ENCODE measurements at regions not wholly inside any gene's neighbourhood (a gene's known extent, or its start where the extent isn't known, plus 50 kb on each side); places are given as distances from the start of the nearest gene placed in this dataset.

DNA sequence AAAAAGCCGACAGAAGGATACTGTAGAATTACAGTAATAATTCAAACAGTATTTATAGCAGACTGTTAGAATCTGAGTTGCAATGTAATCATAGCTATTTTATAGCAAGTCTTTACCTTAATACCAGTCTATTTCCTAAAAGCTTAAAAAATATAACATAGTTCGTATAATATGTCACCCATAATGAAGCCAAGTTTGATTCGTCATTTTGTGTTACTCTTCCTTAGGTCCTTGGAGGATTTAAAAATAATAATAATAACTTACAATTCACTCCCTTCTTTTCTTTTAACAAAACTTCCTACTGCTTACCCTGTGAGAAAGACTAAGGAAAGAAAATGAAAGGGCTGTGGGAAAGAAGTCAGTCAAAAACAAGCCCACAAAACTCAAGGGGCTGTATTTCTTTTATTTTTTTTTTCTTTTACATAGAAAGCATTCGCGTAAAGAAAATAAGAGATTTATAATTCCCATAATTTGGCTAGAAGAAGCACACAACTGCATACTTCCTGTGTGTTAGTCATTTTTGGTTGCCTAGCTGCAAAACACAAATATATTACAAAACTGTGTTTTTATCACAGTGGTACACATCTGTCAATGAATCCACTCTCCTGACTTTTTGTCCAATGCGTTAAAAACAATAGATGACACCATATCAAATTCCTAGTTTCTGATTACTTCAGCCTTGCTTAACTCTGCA is 187.2 kb upstream of the CELF2 start:
- no peak for DNase-seq

DNA sequence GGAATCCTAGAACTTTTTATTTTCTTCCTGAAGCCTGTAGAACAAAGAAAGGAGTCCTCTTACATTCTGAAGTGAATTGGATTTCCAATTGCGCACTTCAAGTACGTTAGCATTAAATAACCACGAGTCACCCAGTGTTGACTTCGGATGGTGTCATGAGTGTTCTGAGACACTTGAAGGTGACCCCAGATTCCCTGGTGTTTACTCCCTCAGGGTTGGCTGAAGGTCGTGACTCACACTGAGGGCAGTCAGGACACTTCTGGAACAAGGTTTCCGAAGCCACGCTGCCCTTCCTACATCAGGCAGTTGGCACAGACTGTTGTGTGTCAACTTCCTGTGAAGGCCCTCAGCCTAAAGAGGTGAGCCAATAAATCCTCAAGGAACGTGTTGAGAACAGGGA is 186.6 kb upstream of the CELF2 start:
- DNase-seq = no peak

- DNase-seq = no peak
Measured at GRCh38 chr10:10833955-10834354, 183.7 kb upstream of the CELF2 start.

- no peak for DNase-seq
Measured at GRCh38 chr10:10844251-10844650, 173.4 kb upstream of the CELF2 start.

GRCh38 chr10:10845185-10845584 is 172.5 kb upstream of the CELF2 start:
- no peak for DNase-seq

DNA sequence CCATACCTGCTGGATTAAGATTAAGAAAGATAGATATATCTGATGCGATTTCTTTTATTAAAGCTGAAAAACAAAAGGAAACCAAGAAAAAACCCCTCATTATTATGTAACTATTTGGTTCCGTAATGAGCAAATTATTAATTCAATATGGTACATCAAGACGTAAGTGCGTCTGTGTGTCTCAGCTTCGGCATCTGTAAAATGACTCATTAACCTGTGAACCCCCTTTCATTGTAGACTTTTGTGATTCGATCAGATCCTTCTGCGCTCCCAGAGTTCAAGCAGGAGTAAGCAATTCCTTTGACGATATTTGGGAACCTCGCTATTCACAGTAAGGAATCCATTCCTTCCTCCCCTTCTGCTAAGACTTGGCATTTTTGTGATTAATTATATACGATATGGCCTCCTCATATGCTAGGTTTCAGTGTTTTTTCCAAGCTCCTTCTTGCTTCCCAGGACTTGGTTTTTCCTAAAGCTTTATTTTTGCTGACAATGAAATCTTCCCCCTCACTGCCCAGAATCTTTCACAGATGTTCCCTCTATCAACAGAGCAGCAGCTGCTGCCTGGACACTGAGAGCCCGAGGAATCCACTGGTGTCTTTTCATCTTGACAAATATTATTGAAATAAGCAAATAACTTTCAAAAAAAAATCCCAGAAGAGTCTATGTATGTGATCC is 171.7 kb upstream of the CELF2 start:
- DNase-seq = no peak

GRCh38 chr10:10846504-10846900 is 171.2 kb upstream of the CELF2 start:
- DNase-seq = no peak

- DNase-seq = peak in 1 of 3 experiments; percentile 14
Measured at GRCh38 chr10:10847387-10847786, 170.3 kb upstream of the CELF2 start.

DNA sequence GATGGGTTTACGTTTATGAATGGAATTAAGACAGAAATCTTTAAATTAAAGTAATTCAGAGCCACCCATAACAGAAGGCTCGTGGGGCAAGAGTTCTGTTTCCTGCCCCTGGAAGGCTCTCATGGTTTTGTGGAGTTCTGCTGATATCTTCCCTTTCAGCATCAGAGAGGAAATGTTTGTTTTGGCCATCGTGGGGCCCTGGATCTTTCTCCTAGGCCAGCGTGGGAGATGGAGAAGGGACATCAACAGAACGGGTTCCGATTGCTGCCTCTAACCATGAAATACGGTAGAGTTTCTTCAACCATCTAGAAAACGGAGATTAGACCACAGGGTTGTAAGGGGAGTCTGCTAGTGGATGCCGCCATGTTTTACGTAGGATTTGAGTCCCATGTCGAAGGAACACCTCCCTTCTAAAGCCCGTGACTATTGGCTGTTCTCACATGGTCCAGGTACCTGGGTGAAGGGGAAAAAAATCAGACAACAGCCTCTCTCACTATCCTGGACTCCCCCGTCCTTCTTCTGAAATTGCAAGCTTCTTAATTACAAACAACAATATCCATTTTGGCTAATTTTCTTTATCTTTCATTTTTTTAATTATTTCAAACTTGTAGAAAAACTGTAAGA is 169.1 kb upstream of the CELF2 start:
- no peak for DNase-seq

- no peak for DNase-seq
Measured at GRCh38 chr10:10849306-10849705, 168.4 kb upstream of the CELF2 start.

GRCh38 chr10:10850214-10850613 is 167.5 kb upstream of the CELF2 start:
- no peak for DNase-seq

- no peak for DNase-seq
Measured at GRCh38 chr10:10852464-10852863, 165.2 kb upstream of the CELF2 start.

DNA sequence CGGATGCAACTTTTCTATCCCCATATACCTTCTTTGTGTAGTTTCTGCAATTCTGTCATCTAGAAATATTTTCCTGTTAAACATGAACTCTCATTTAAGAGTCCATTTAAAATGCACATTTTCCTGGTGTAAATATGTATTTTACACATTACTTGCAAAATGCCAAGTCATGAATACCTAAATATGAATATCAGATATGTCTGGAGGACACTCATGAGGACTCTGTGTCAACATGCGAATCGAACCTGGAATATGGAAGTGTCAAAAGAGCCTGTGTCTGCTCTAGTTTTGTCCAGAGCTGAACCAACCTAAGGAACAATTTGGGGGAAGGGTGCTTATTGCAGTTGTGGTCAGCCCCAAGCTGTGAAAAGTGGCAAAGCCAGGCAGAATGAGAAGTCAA is 163.7 kb upstream of the CELF2 start:
- DNase-seq = no peak

DNA sequence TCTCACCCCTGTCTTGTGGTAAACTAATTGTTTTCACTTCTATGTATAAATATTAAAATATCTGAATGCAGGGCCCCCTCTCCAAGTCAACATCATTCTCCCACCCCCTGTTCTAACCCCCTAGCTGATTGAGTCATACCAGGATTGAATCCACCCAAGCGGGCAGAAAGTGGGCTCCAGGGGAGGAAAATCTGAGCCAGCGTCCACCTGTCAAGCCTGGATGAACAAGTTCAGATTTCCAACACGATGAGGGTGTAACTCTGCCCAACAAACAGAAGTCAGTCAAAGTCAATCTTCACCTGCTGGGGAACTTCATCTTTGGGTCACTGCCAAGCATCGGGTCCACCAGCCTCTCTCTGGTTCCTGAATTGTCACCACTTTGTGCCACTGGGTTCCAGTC is 162.9 kb upstream of the CELF2 start:
- no peak for DNase-seq

DNA sequence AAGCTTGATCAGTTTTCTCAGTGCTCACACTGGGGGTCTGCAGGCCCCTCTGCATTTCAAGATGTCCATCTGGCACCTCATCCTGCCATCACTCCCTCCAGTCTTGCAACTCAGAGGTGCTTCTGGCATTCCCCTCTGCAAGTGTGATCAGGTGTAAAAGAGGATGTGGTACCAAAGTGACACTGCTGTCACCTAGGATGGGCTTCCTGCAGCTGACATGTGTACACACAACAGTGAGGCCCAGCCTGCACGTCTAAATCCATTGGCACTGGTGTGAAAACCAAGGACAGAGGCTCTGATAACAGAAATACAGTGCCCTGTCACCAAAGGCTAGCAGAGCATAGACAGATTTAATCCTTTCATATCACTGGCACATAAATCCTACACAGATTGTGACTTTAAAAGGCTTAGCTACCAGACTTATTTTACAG is 162.5 kb upstream of the CELF2 start:
- no peak for DNase-seq

DNA sequence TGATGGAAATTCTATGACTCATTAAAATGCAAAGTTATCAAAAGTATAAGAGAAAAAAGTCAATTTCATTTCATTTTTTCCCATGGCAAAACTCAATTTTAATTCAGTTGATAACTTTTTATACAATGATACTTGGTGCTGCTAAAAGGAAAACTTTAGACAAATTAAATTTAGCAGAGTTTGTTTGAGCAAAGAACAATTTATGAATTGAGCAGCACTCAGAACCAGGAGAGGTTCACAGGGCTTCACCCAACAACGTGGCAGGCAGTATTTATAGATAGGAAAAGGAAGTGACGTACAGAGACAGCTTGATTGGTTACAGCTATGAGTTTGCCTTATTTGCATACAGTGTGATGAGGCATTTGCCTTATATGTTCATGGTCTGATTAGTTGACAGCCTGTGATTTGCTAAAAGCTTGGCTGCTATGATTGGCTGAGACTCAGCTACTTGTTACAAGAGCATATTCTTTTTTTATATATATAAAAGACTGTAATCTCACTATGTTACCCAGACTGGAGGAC is 157.2 kb upstream of the CELF2 start:
- no peak for DNase-seq

DNA sequence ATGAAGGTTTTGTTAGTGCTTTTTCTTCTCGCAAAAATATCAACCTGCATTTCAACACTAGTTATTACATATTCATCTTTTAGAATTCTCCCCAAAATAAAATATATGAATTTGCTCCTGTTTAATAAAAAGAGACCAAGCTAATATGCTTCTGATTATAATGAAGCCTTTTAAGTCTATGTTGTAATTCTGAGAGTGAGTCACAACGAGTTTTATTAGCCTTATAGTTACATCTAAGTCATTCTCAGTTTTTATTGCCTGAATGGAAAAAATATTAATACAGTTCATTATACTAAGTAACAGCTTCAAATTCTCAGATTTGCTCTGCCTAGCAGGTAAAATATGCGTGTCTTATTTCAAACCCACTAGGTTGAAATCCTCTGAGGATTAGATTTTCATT is 152.4 kb upstream of the CELF2 start:
- DNase-seq = no peak

- no peak for DNase-seq
Measured at GRCh38 chr10:10865913-10866312, 151.8 kb upstream of the CELF2 start.

DNA sequence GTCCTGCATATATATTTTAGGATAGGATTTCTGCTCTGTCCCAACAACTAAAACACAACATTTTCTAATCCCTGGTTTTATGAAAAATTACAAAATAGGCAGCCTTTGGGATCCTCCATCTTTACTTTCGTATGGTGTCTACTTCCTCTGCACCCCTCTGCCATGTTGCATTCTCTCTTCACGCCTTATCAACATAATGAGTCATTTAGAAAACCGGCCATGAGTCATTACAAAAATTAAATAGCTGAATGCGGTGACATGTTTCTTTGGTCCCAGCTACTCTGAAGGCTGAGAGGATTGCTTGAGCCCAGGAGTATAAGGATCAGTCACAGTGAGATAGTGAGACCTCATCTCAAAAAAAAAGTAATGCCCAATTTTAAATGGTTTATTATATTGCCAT is 148.1 kb upstream of the CELF2 start:
- no peak for DNase-seq

GRCh38 chr10:10870523-10871241 is 147.0 kb upstream of the CELF2 start:
- peak in 1 of 3 experiments; percentile 5 for DNase-seq

DNA sequence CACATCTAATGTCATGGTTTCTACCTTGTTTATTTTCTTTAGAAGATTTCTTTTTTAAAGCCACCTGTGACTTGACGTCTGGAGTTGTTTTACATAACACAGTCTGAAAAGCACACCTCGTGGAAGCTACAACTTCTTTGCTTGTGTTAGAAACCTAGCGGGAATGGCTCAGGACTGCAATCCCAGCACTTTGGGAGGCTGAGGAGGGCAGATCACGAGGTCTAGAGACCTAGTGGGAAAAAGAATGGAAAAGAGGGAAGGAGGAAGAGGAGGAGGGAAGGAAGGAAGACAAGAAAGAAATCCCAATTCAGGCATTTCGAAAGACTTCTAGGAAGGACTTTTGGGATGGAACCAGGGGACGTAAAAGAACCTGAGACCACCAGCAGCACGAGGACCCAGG is 146.3 kb upstream of the CELF2 start:
- DNase-seq = no peak

DNA sequence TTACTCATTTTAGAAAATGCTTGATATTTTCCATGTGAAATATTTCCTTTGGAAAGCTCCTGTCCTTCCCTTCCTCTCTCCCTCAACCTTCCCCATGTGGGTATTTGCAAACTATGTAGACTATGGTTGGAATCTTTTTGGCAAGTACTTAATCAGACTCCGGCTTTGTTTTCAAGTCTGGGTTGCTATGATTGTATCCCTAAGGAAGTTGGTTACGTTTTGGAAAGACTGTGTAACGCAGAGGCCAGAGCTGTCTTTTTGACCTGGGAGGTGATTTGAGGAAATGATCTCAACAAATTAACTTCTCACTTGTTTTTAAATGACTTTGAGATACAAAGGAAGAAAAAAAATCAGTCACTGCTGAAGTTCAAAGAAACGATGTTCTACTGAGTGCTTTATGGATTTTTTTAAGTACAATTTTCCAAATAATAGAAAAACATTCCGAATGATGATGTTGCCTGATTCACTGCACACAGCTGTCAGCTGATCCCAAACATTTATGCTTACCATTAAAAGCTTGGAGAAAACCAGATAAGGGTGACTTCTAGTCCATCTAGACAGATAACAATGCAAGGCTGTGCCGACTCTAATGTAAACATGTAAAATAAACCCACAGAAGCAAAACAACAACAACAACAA is 145.5 kb upstream of the CELF2 start:
- DNase-seq = no peak

DNA sequence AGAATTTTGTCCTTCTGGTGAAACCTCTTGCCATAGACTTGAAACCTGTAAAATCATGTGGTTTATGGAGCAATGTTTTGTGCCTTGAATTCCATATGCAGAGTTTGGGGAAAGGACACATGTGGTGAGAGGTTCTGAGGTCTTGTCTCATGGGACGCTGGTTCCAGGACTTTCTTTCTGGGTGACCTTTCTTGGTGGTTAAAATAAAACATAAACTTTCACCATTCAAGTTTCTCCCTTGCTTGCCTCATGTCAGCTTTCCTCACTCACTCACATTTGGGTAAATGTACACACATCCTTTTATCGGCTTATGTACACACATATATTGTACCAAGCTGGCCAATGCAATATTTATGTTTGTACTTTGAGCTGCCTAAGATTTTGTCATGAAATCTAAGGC is 144.9 kb upstream of the CELF2 start:
- no peak for DNase-seq

Data from NCI-H1417 (cell line).